ENCODE measurements at regions not wholly inside any gene's neighbourhood (a gene's known extent, or its start where the extent isn't known, plus 50 kb on each side); places are given as distances from the start of the nearest gene placed in this dataset.

- no peak overlapping the region for H3K4me3 ChIP-seq (ENCODE audit: low read depth in 1 of 2, low read length in 2 of 2)
- H3K4me2 ChIP-seq (ENCODE audit: insufficient read depth, low read length), result no peak overlapping the region
- no peaks in the 10 kb centered on the region for H3K27me3 ChIP-seq (ENCODE audit: insufficient read depth, low read length, poor library complexity)
- H2AFZ ChIP-seq (ENCODE audit: low read depth, low read length), result no peak overlapping the region
- no peak for TF ChIP-seq CTCF (IDR thresholded peaks at IDR 0.05; ENCODE audit: borderline replicate concordance, extremely low read depth, low read length, poor library complexity, severe bottlenecking)
- no peak for TF ChIP-seq EZH2 (IDR thresholded peaks at IDR 0.05; ENCODE audit: borderline replicate concordance, low read depth, low read length, severe bottlenecking)
- H3K4me1 ChIP-seq (ENCODE audit: insufficient read depth, low read length), result no peaks in the 10 kb centered on the region
- ATAC-seq (ENCODE audit: insufficient read depth, low read depth) (no peak), DNase-seq (no peak)
- H3K27ac ChIP-seq (ENCODE audit: low read length), result no peak overlapping the region
- no peaks in the 10 kb centered on the region for H3K9me3 ChIP-seq (ENCODE audit: insufficient read depth, low read length, severe bottlenecking)
- no peaks in the 10 kb centered on the region for H4K20me1 ChIP-seq (ENCODE audit: insufficient read depth, low read length)
- H3K9ac ChIP-seq (ENCODE audit: low read depth, low read length), result no peak overlapping the region
- H3K79me2 ChIP-seq (ENCODE audit: insufficient read depth, low read length), result no peaks in the 10 kb centered on the region
- H3K36me3 ChIP-seq (ENCODE audit: insufficient read depth, low read length), result no peaks in the 10 kb centered on the region
These were observed 1650.0 kb upstream of the CDH6 start for GRCh38 chr5:29543501-29543900.

GRCh38 chr5:29524227-29524626 lies 1669.3 kb upstream of the CDH6 start:
- H3K36me3 ChIP-seq (ENCODE audit: insufficient read depth, low read length), result no peaks in the 10 kb centered on the region
- H3K4me2 ChIP-seq (ENCODE audit: insufficient read depth, low read length), result no peak overlapping the region
- H3K27me3 ChIP-seq (ENCODE audit: insufficient read depth, low read length, poor library complexity), result no peaks in the 10 kb centered on the region
- H2AFZ ChIP-seq (ENCODE audit: low read depth, low read length), result no peak overlapping the region
- H3K4me3 ChIP-seq (ENCODE audit: low read depth in 1 of 2, low read length in 2 of 2), result no peak overlapping the region
- H3K4me1 ChIP-seq (ENCODE audit: insufficient read depth, low read length), result no peaks in the 10 kb centered on the region
- ATAC-seq (ENCODE audit: insufficient read depth, low read depth) (no peak), DNase-seq (no peak)
- no peak overlapping the region for H3K27ac ChIP-seq (ENCODE audit: low read length)
- H3K9ac ChIP-seq (ENCODE audit: low read depth, low read length), result no peak overlapping the region
- H4K20me1 ChIP-seq (ENCODE audit: insufficient read depth, low read length), result no peaks in the 10 kb centered on the region
- TF ChIP-seq CTCF (IDR thresholded peaks at IDR 0.05; ENCODE audit: borderline replicate concordance, extremely low read depth, low read length, poor library complexity, severe bottlenecking), result no peak
- no peak for TF ChIP-seq EZH2 (IDR thresholded peaks at IDR 0.05; ENCODE audit: borderline replicate concordance, low read depth, low read length, severe bottlenecking)
- H3K79me2 ChIP-seq (ENCODE audit: insufficient read depth, low read length), result no peaks in the 10 kb centered on the region
- H3K9me3 ChIP-seq (ENCODE audit: insufficient read depth, low read length, severe bottlenecking), result no peaks in the 10 kb centered on the region

GRCh38 chr5:29518176-29518575 lies 1675.3 kb upstream of the CDH6 start:
- H3K4me2 ChIP-seq (ENCODE audit: insufficient read depth, low read length), result no peak overlapping the region
- H3K4me3 ChIP-seq (ENCODE audit: low read depth in 1 of 2, low read length in 2 of 2), result no peak overlapping the region
- H3K36me3 ChIP-seq (ENCODE audit: insufficient read depth, low read length), result no peaks in the 10 kb centered on the region
- H3K27ac ChIP-seq (ENCODE audit: low read length), result no peak overlapping the region
- H3K9ac ChIP-seq (ENCODE audit: low read depth, low read length), result no peak overlapping the region
- ATAC-seq (ENCODE audit: insufficient read depth, low read depth) (no peak), DNase-seq (no peak)
- H3K4me1 ChIP-seq (ENCODE audit: insufficient read depth, low read length), result no peaks in the 10 kb centered on the region
- no peaks in the 10 kb centered on the region for H3K9me3 ChIP-seq (ENCODE audit: insufficient read depth, low read length, severe bottlenecking)
- H3K79me2 ChIP-seq (ENCODE audit: insufficient read depth, low read length), result no peaks in the 10 kb centered on the region
- no peak for TF ChIP-seq EZH2 (IDR thresholded peaks at IDR 0.05; ENCODE audit: borderline replicate concordance, low read depth, low read length, severe bottlenecking)
- no peak for TF ChIP-seq CTCF (IDR thresholded peaks at IDR 0.05; ENCODE audit: borderline replicate concordance, extremely low read depth, low read length, poor library complexity, severe bottlenecking)
- H4K20me1 ChIP-seq (ENCODE audit: insufficient read depth, low read length), result no peaks in the 10 kb centered on the region
- H3K27me3 ChIP-seq (ENCODE audit: insufficient read depth, low read length, poor library complexity), result no peaks in the 10 kb centered on the region
- no peak overlapping the region for H2AFZ ChIP-seq (ENCODE audit: low read depth, low read length)

- Histone ChIP-seq H2AFZ (ENCODE audit: low read depth, low read length) (no peak overlapping the region), H4K20me1 (ENCODE audit: insufficient read depth, low read length) (no peaks in the 10 kb centered on the region), H3K4me3 (ENCODE audit: low read depth in 1 of 2, low read length in 2 of 2) (no peak overlapping the region), H3K79me2 (ENCODE audit: insufficient read depth, low read length) (no peaks in the 10 kb centered on the region), H3K36me3 (ENCODE audit: insufficient read depth, low read length) (no peaks in the 10 kb centered on the region), H3K9me3 (ENCODE audit: insufficient read depth, low read length, severe bottlenecking) (no peaks in the 10 kb centered on the region), H3K4me1 (ENCODE audit: insufficient read depth, low read length) (no peaks in the 10 kb centered on the region), H3K27me3 (ENCODE audit: insufficient read depth, low read length, poor library complexity) (no peaks in the 10 kb centered on the region), H3K9ac (ENCODE audit: low read depth, low read length) (no peak overlapping the region), H3K27ac (ENCODE audit: low read length) (no peak overlapping the region), H3K4me2 (ENCODE audit: insufficient read depth, low read length) (no peak overlapping the region)
- no peak for TF ChIP-seq CTCF (IDR thresholded peaks at IDR 0.05; ENCODE audit: borderline replicate concordance, extremely low read depth, low read length, poor library complexity, severe bottlenecking)
- no peak for TF ChIP-seq EZH2 (IDR thresholded peaks at IDR 0.05; ENCODE audit: borderline replicate concordance, low read depth, low read length, severe bottlenecking)
- no peak for ATAC-seq (ENCODE audit: insufficient read depth, low read depth)
- no peak for DNase-seq
These were observed 1677.3 kb upstream of the CDH6 start for GRCh38 chr5:29516224-29516623.

Data from DND-41 (cell line).